HEK293 (cell line): ENCODE measurements at regions not wholly inside any gene's neighbourhood (a gene's known extent, or its start where the extent isn't known, plus 50 kb on each side); places are given as distances from the start of the nearest gene placed in this dataset.

Experiments
- ELK4 ChIP-seq: IDR thresholded peaks from 2 replicates; pipeline ENCODE4 v1.6.1; 2011; ENCODE audit warnings: mild to moderate bottlenecking, low read depth, low read length, borderline replicate concordance
- KLF1 ChIP-seq: fragments of 450-650 bp; formaldehyde crosslinking; IDR thresholded peaks from 2 replicates; pipeline ENCODE4 v1.5.1; 2016; ENCODE audit warnings: missing biosample characterization, missing genetic modification characterization
- MEIS1 ChIP-seq: sonication (generic); formaldehyde crosslinking; IDR thresholded peaks from 2 replicates; pipeline ENCODE4 v1.8.1; 2022; ENCODE audit warnings: missing genetic modification reagents, mild to moderate bottlenecking, borderline replicate concordance
- PATZ1 ChIP-seq: fragments of 450-650 bp; formaldehyde crosslinking; IDR thresholded peaks from 2 replicates; pipeline ENCODE4 v1.5.1; 2016; ENCODE audit warnings: missing biosample characterization, missing genetic modification characterization
- PRDM10 ChIP-seq: fragments of 450-650 bp; formaldehyde crosslinking; IDR thresholded peaks from 2 replicates; pipeline ENCODE4 v1.5.1; 2016; ENCODE audit warnings: missing biosample characterization, missing genetic modification characterization
- PRDM6 ChIP-seq: fragments of 450-650 bp; formaldehyde crosslinking; IDR thresholded peaks from 2 replicates; pipeline ENCODE4 v1.5.1; 2017; ENCODE audit warnings: missing biosample characterization, missing genetic modification characterization
- YY1 ChIP-seq: fragments of 450-650 bp; formaldehyde crosslinking; IDR thresholded peaks from 2 replicates; pipeline ENCODE4 v1.5.1; 2018; ENCODE audit warnings: missing biosample characterization, missing genetic modification characterization
- ZNF10 ChIP-seq: fragments of 450-650 bp; formaldehyde crosslinking; IDR thresholded peaks from 2 replicates; pipeline ENCODE4 v1.5.1; 2017; ENCODE audit warnings: missing biosample characterization, missing genetic modification characterization
- ZNF114 ChIP-seq: fragments of 450-650 bp; formaldehyde crosslinking; IDR thresholded peaks from 2 replicates; pipeline ENCODE4 v1.5.0; 2017; ENCODE audit warnings: missing biosample characterization, missing genetic modification characterization
- ZNF133 ChIP-seq: fragments of 450-650 bp; formaldehyde crosslinking; IDR thresholded peaks from 2 replicates; pipeline ENCODE4 v1.5.1; 2016; ENCODE audit warnings: missing biosample characterization, missing genetic modification characterization
- ZNF140 ChIP-seq: fragments of 450-650 bp; formaldehyde crosslinking; IDR thresholded peaks from 2 replicates; pipeline ENCODE4 v1.5.1; 2016; ENCODE audit warnings: missing biosample characterization, missing genetic modification characterization
- ZNF146 ChIP-seq: fragments of 450-650 bp; formaldehyde crosslinking; IDR thresholded peaks from 2 replicates; pipeline ENCODE4 v1.5.1; 2016; ENCODE audit warnings: missing biosample characterization, missing genetic modification characterization
- ZNF155 ChIP-seq: fragments of 450-650 bp; formaldehyde crosslinking; IDR thresholded peaks from 2 replicates; pipeline ENCODE4 v1.5.1; 2016; ENCODE audit warnings: missing biosample characterization, missing genetic modification characterization
- ZNF175 ChIP-seq: fragments of 450-650 bp; formaldehyde crosslinking; IDR thresholded peaks from 2 replicates; pipeline ENCODE4 v1.5.1; 2016; ENCODE audit warnings: missing biosample characterization, missing genetic modification characterization
- ZNF2 ChIP-seq: fragments of 450-650 bp; formaldehyde crosslinking; IDR thresholded peaks from 2 replicates; pipeline ENCODE4 v1.5.1; 2016; ENCODE audit warnings: missing biosample characterization, missing genetic modification characterization
- ZNF23 ChIP-seq: fragments of 450-650 bp; formaldehyde crosslinking; IDR thresholded peaks from 2 replicates; pipeline ENCODE4 v1.5.1; 2016; ENCODE audit warnings: missing biosample characterization, missing genetic modification characterization, borderline replicate concordance
- ZNF248 ChIP-seq: fragments of 450-650 bp; formaldehyde crosslinking; IDR thresholded peaks from 2 replicates; pipeline ENCODE4 v1.5.1; 2017; ENCODE audit warnings: missing biosample characterization, missing genetic modification characterization
- ZNF26 ChIP-seq: fragments of 450-650 bp; formaldehyde crosslinking; IDR thresholded peaks from 2 replicates; pipeline ENCODE4 v1.5.1; 2016; ENCODE audit warnings: missing biosample characterization, missing genetic modification characterization
- ZNF266 ChIP-seq: fragments of 450-650 bp; formaldehyde crosslinking; IDR thresholded peaks from 2 replicates; pipeline ENCODE4 v1.5.1; 2016; ENCODE audit warnings: missing biosample characterization, missing genetic modification characterization, low read depth
- ZNF274 ChIP-seq, 2 experiments: fragments of 200-500 bp in 1 of 2; fragments of 450-650 bp in 1 of 2; sonication (Bioruptor generic) in 1 of 2; formaldehyde crosslinking in 1 of 2; IDR thresholded peaks; 2 replicates each; pipeline versions ENCODE4 v1.5.1 to v1.6.1; 2014 to 2016; ENCODE audit warnings: borderline replicate concordance in 1 of 2, inconsistent platforms in 1 of 2, low read length in 1 of 2, missing biosample characterization in 1 of 2, missing genetic modification characterization in 1 of 2
- ZNF416 ChIP-seq: fragments of 450-650 bp; formaldehyde crosslinking; IDR thresholded peaks from 2 replicates; pipeline ENCODE4 v1.5.1; 2016; ENCODE audit warnings: missing biosample characterization, missing genetic modification characterization
- ZNF426 ChIP-seq: fragments of 450-650 bp; formaldehyde crosslinking; IDR thresholded peaks from 2 replicates; pipeline ENCODE4 v1.5.1; 2017; ENCODE audit warnings: missing biosample characterization, missing genetic modification characterization, mild to moderate bottlenecking, inconsistent platforms, moderate library complexity
- ZNF473 ChIP-seq: fragments of 450-650 bp; formaldehyde crosslinking; IDR thresholded peaks from 2 replicates; pipeline ENCODE4 v1.5.1; 2017; ENCODE audit warnings: missing biosample characterization, missing genetic modification characterization
- ZNF555 ChIP-seq: fragments of 450-650 bp; formaldehyde crosslinking; conservative IDR thresholded peaks from 2 replicates; pipeline ENCODE4 v1.5.1; 2017; ENCODE audit warnings: missing biosample characterization, mild to moderate bottlenecking, missing genetic modification characterization, inconsistent platforms
- ZNF571 ChIP-seq: fragments of 450-650 bp; formaldehyde crosslinking; IDR thresholded peaks from 2 replicates; pipeline ENCODE4 v1.5.0; 2017; ENCODE audit warnings: missing biosample characterization, missing genetic modification characterization
- ZNF585B ChIP-seq: fragments of 450-650 bp; formaldehyde crosslinking; IDR thresholded peaks from 2 replicates; pipeline ENCODE4 v1.5.1; 2016; ENCODE audit warnings: missing biosample characterization, missing genetic modification characterization
- ZNF621 ChIP-seq: fragments of 450-650 bp; formaldehyde crosslinking; IDR thresholded peaks from 2 replicates; pipeline ENCODE4 v1.5.1; 2017; ENCODE audit warnings: missing biosample characterization, missing genetic modification characterization
- ZNF704 ChIP-seq: fragments of 450-650 bp; formaldehyde crosslinking; IDR thresholded peaks from 2 replicates; pipeline ENCODE4 v1.5.1; 2016; ENCODE audit warnings: missing biosample characterization, missing genetic modification characterization
- ZNF837 ChIP-seq: fragments of 450-650 bp; formaldehyde crosslinking; IDR thresholded peaks from 2 replicates; pipeline ENCODE4 v1.5.1; 2016; ENCODE audit warnings: missing biosample characterization, missing genetic modification characterization

- TF ChIP-seq ZNF26 (tag by site-specific recombination): no peak
- no peak for TF ChIP-seq ZNF133
- TF ChIP-seq PRDM10 (tag by site-specific recombination): no peak; the same call in 1 of the 2 replicates
- TF ChIP-seq KLF1 (tag by site-specific recombination): 0 out of 2 replicates have a peak, but pooled peaks have one; percentile 10
- TF ChIP-seq ZNF114 (tag by site-specific recombination): no peak
- no peak for TF ChIP-seq ZNF837
- no peak for TF ChIP-seq PATZ1
- TF ChIP-seq ZNF585B (tag by site-specific recombination): no peak
- TF ChIP-seq ZNF704 (tag by site-specific recombination): no peak
- no peak for TF ChIP-seq ZNF175 (tag by site-specific recombination)
- TF ChIP-seq ZNF248 (tag by site-specific recombination): no peak
- no peak for TF ChIP-seq YY1 (tag by site-specific recombination)
- TF ChIP-seq ZNF2 (tag by site-specific recombination): 0 out of 2 replicates have a peak, but pooled peaks have one; percentile 24
- TF ChIP-seq ZNF473 (tag by site-specific recombination): no peak
- no peak for TF ChIP-seq ZNF571
- TF ChIP-seq ZNF621 (tag by site-specific recombination): no peak
- TF ChIP-seq ZNF146 (tag by site-specific recombination): no peak
- no peak for TF ChIP-seq ZNF10
- TF ChIP-seq ZNF555 (tag by site-specific recombination): no peak
- no peak for TF ChIP-seq ZNF426 (tag by site-specific recombination)
- peak; percentile 10; the same call in 1 of the 2 replicates for TF ChIP-seq ZNF140 (tag by site-specific recombination)
- no peak for TF ChIP-seq ZNF416 (tag by site-specific recombination)
- TF ChIP-seq PRDM6 (tag by site-specific recombination): peak; percentile 99
- no peak for TF ChIP-seq ZNF155 (tag by site-specific recombination)
- TF ChIP-seq ZNF23 (tag by site-specific recombination): no peak
- TF ChIP-seq ZNF274 (IDR thresholded peaks at IDR 0.05; ENCODE audit: low read length): no peak
- TF ChIP-seq ZNF274 (tag by site-specific recombination; IDR thresholded peaks at IDR 0.05; ENCODE audit: borderline replicate concordance): no peak
- TF ChIP-seq ELK4: no peak
- TF ChIP-seq ZNF266 (tag by site-specific recombination): no peak
- no peak for TF ChIP-seq MEIS1
Observed at GRCh38 chr10:120115959-120116358, 223.4 kb downstream of the SEC23IP start (continued).
